Uterus (tissue), 2 donors: ENCODE measurements at regions not wholly inside any gene's neighbourhood (a gene's known extent, or its start where the extent isn't known, plus 50 kb on each side); places are given as distances from the start of the nearest gene placed in this dataset.

Experiments
- CTCF ChIP-seq, 4 experiments: fragments of 200-600 bp in 2 of 4; fragments of 450-650 bp in 2 of 4; sonication (generic) in 2 of 4; IDR thresholded peaks; one replicate each; pipeline ENCODE4 v1.5.1; 2016 to 2019; ENCODE audit warnings: antibody characterized with exemption in 4 of 4, mild to moderate bottlenecking in 2 of 4, moderate library complexity in 1 of 4
- POLR2A ChIP-seq, 2 donors: fragments of 450-650 bp; IDR thresholded peaks; one replicate each; pipeline ENCODE4 v1.6.1; 2016; ENCODE audit warnings: antibody characterized with exemption in 2 of 2, mild to moderate bottlenecking in 1 of 2, moderate library complexity in 1 of 2

GRCh38 chr4:123841447-123842121, 445.0 kb downstream of the SPRY1 start:
- TF ChIP-seq POLR2A (IDR thresholded peaks at IDR 0.05) (no peak), CTCF (IDR thresholded peaks at IDR 0.05) (no peak)
